Uterus (tissue), 3 donors: ENCODE measurements at regions not wholly inside any gene's neighbourhood (a gene's known extent, or its start where the extent isn't known, plus 50 kb on each side); places are given as distances from the start of the nearest gene placed in this dataset.

Source experiments
- DNase-seq, 2 donors: peaks; one replicate each; pipeline ENCODE4 v3.0.0-alpha.2; 2019 to 2020
- H3K27ac ChIP-seq, 2 donors: fragments of 200-600 bp; sonication (generic); 1 replicate in 1 of 2; 2 replicates in 1 of 2; pipeline ENCODE4 v1.5.1; 2016 to 2018
- H3K27me3 ChIP-seq, 2 donors: fragments of 200-600 bp; sonication (generic); one replicate each; pipeline ENCODE4 v1.5.1; 2018 to 2019; ENCODE audit warnings: control low read depth in 1 of 2
- H3K36me3 ChIP-seq, 2 donors: fragments of 200-600 bp; sonication (generic); one replicate each; pipeline ENCODE4 v1.5.1; 2019; ENCODE audit warnings: control low read depth in 1 of 2
- H3K4me1 ChIP-seq, 2 donors: fragments of 200-600 bp; sonication (generic); one replicate each; pipeline ENCODE4 v1.5.1; 2018 to 2019; ENCODE audit warnings: control low read depth in 1 of 2
- H3K4me3 ChIP-seq, 2 donors: fragments of 200-600 bp; sonication (generic); 1 replicate in 1 of 2; 2 replicates in 1 of 2; pipeline ENCODE4 v1.5.1; 2018 to 2019; ENCODE audit warnings: mild to moderate bottlenecking in 1 of 2
- H3K9me3 ChIP-seq, 2 donors: fragments of 200-600 bp; sonication (generic); one replicate each; pipeline ENCODE4 v1.5.1; 2019; ENCODE audit warnings: control low read depth in 1 of 2
- CTCF ChIP-seq, 4 experiments: fragments of 200-600 bp in 2 of 4; fragments of 450-650 bp in 2 of 4; sonication (generic) in 2 of 4; IDR thresholded peaks; one replicate each; pipeline ENCODE4 v1.5.1; 2016 to 2019; ENCODE audit warnings: antibody characterized with exemption in 4 of 4, mild to moderate bottlenecking in 2 of 4, moderate library complexity in 1 of 4
- POLR2A ChIP-seq, 2 donors: fragments of 450-650 bp; IDR thresholded peaks; one replicate each; pipeline ENCODE4 v1.6.1; 2016; ENCODE audit warnings: antibody characterized with exemption in 2 of 2, mild to moderate bottlenecking in 1 of 2, moderate library complexity in 1 of 2
- intact Hi-C: fragments of 100-400 bp; cut with DNase I; formaldehyde crosslinking; loops from one replicate; pipeline ENCODE4 v1.15.1; 2023; ENCODE audit warnings: low total_unique reads
- donor health status: DM: yes; HTN: yes; CAD: no.

- Histone ChIP-seq H3K4me3 (no peak overlapping the region), H3K36me3 (no peaks in the 10 kb centered on the region), H3K4me1 (no peaks in the 10 kb centered on the region), H3K27me3 (no peaks in the 10 kb centered on the region), H3K27ac (no peak overlapping the region), H3K9me3 (no peaks in the 10 kb centered on the region)
- intact Hi-C loops: no loop called here
- TF ChIP-seq CTCF (IDR thresholded peaks at IDR 0.05) (no peak), POLR2A (IDR thresholded peaks at IDR 0.05) (no peak)
- no peak for DNase-seq
Measured at GRCh38 chr5:167554564-167555290, 736.7 kb upstream of the WWC1 start.

GRCh38 chr5:167555565-167556166 lies 735.8 kb upstream of the WWC1 start:
- DNase-seq: no peak

GRCh38 chr5:167557359-167557758 lies 734.1 kb upstream of the WWC1 start:
- Histone ChIP-seq H3K9me3 (no peaks in the 10 kb centered on the region), H3K36me3 (no peaks in the 10 kb centered on the region), H3K27ac (no peak overlapping the region), H3K4me1 (no peaks in the 10 kb centered on the region), H3K4me3 (no peak overlapping the region), H3K27me3 (no peaks in the 10 kb centered on the region)
- intact Hi-C loops: no loop called here
- TF ChIP-seq POLR2A (IDR thresholded peaks at IDR 0.05) (no peak), CTCF (IDR thresholded peaks at IDR 0.05) (no peak)
- DNase-seq: no peak

More at GRCh38 chr5:167555565-167556166, 735.8 kb upstream of the WWC1 start:
- Histone ChIP-seq H3K27me3 (no peaks in the 10 kb centered on the region), H3K36me3 (no peaks in the 10 kb centered on the region), H3K4me1 (no peaks in the 10 kb centered on the region), H3K27ac (no peak overlapping the region), H3K4me3 (no peak overlapping the region), H3K9me3 (no peaks in the 10 kb centered on the region)
- intact Hi-C loops: no loop called here
- TF ChIP-seq CTCF (IDR thresholded peaks at IDR 0.05) (no peak), POLR2A (IDR thresholded peaks at IDR 0.05) (no peak)

GRCh38 chr5:167561796-167562195 lies 729.6 kb upstream of the WWC1 start:
- Histone ChIP-seq H3K27me3 (no peaks in the 10 kb centered on the region), H3K27ac (no peak overlapping the region), H3K4me1 (no peaks in the 10 kb centered on the region), H3K9me3 (no peaks in the 10 kb centered on the region), H3K36me3 (no peaks in the 10 kb centered on the region), H3K4me3 (no peak overlapping the region)
- TF ChIP-seq POLR2A (IDR thresholded peaks at IDR 0.05) (no peak), CTCF (IDR thresholded peaks at IDR 0.05) (no peak)
- intact Hi-C loops: no loop called here
- no peak for DNase-seq

- Histone ChIP-seq H3K27me3 (no peaks in the 10 kb centered on the region), H3K9me3 (no peaks in the 10 kb centered on the region), H3K36me3 (no peaks in the 10 kb centered on the region), H3K4me3 (no peak overlapping the region), H3K27ac (no peak overlapping the region), H3K4me1 (no peaks in the 10 kb centered on the region)
- TF ChIP-seq POLR2A (IDR thresholded peaks at IDR 0.05) (no peak), CTCF (IDR thresholded peaks at IDR 0.05) (no peak)
- intact Hi-C loops: no loop called here
- no peak for DNase-seq
Measured at GRCh38 chr5:167564275-167564674, 727.2 kb upstream of the WWC1 start.
